Tibial nerve (tissue), 3 donors: ENCODE measurements at regions not wholly inside any gene's neighbourhood (a gene's known extent, or its start where the extent isn't known, plus 50 kb on each side); places are given as distances from the start of the nearest gene placed in this dataset.

ENCODE experiments used
- CTCF ChIP-seq, 5 experiments: fragments of 200-600 bp in 3 of 5; fragments of 450-650 bp in 2 of 5; sonication (generic) in 3 of 5; IDR thresholded peaks; one replicate each; pipeline ENCODE4 v1.5.1; 2016 to 2019; ENCODE audit warnings: antibody characterized with exemption in 5 of 5, mild to moderate bottlenecking in 3 of 5, moderate library complexity in 2 of 5
- POLR2A ChIP-seq, 2 donors: fragments of 450-650 bp; IDR thresholded peaks; one replicate each; pipeline ENCODE4 v1.6.1; 2017; ENCODE audit warnings: antibody characterized with exemption in 2 of 2, mild to moderate bottlenecking in 2 of 2, moderate library complexity in 2 of 2

DNA sequence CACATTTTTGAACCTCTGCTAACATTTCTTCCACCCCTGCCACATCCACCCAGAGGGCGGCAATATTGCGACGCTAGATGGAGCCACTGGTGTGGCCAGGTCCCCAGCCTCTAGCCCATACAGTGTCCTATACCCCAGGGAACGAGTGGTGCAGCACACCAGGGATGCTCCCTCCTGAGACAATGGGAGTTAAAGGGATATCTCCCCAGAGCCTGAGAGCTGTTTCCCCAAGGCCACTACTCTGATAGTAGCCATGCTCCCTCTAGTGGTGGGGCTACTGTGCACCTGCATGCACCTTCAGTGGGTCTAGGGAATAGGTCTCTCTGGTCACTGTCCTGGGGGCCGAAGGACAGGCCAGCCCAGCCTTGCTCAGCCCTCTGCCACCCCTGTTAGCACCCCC is 336.4 kb upstream of the FSHR start:
- TF ChIP-seq POLR2A (IDR thresholded peaks at IDR 0.05) (no peak), CTCF (IDR thresholded peaks at IDR 0.05) (peak in 1 of 5 experiments; percentile 26)
